AG08396 (cell line): ENCODE measurements at regions not wholly inside any gene's neighbourhood (a gene's known extent, or its start where the extent isn't known, plus 50 kb on each side); places are given as distances from the start of the nearest gene placed in this dataset.
"Not testable (repeated sequence)": the region's sequence is repeated elsewhere in the genome, so short reads cannot be mapped to it uniquely, and the experiment has no call there.

Experiments used
- DNase-seq: peaks from one replicate; pipeline ENCODE4 v3.0.0; 2012; ENCODE audit warnings: low spot score, mixed read lengths

DNA sequence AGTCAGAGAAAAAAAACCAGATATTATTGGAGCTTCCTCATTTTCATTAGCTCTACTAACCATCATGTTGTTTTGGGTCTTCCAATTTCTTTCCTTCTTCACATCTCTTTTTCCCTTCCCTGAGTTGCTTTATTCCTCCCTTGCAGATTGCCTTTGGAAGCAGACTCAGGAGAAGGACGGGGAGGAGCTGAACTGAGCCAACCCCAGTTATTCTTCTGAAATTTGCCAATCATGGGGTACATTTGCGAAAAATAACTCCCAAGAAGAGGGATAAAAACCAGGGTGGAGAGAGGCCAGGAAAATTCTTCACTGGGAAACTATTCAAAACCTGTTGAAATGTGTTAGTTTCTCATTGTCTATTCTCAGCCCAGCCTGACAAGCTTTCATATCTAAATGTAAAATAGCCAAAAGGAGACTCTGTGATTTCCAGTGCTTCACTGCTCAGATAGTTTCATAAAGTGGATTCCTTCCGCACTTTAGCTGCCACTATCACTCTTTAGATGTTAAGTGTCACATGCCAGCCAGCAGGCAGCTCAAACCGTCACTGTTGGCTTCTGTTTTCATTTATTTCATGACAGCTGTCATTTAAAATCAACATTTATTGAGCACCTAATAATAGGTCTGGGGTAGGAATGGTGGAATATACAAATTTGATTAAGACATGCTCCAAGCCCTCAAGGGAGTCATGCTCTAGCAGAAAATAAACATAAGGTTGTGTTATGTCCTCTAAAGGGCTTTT, 204.5 kb downstream of the SREK1 start:
- DNase-seq, result no peak

DNA sequence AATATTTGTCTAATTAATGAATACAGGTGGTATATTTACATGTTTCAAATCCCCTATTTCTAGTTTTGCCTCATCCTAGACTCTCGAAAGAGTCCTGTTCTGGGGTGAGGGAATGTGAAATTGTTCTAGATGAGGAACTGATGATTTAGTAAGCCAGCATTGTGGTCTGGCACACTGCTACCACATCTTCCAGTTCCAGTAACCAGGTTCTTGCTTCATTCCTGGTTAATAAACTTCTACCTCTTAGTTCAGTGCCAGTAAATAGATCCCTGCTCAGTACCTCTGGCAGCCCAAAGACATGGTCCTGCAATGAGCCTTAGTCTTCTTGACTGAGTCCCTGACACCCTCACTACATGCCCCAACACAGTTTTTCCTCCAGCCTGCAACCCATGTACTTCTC, 207.7 kb downstream of the SREK1 start:
- no peak for DNase-seq

DNA sequence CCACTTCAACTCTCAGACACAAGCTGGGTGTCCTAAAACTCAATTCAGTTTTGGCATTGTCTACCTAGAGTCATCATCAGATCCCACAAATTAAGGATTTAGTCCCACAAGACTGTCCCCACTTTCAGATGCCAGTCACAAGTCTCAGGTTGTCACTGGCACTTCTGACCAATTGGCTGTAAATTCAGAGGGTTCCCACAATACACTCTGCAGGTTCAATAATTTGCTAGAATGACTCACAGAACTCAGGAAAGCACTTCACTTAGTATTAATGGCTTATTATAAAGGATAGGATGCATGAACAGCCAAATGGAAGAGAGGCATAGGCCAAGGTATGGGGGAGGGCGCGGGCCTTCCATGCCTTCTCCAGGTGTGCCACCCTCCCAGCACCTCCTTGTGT, 209.1 kb downstream of the SREK1 start:
- DNase-seq, result no peak

DNA sequence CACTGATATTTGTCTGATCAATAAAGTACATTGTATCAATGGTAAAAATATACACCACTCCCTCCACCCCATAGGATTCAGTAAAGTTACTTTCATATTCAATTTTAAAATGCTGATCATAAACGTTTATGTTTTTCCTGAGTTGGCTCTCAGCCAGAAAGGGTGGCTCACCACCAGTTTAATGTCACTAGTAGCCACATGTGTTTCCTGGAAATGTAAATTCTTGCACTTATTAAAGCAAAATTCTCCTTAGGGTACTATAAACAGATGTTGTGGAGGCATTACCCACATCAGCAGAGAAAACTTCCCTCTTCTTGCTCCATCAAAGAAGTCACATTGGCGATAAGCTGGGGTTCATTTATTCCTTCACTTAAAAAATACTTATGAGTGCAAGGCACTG, 210.3 kb downstream of the SREK1 start:
- DNase-seq, result no peak

DNA sequence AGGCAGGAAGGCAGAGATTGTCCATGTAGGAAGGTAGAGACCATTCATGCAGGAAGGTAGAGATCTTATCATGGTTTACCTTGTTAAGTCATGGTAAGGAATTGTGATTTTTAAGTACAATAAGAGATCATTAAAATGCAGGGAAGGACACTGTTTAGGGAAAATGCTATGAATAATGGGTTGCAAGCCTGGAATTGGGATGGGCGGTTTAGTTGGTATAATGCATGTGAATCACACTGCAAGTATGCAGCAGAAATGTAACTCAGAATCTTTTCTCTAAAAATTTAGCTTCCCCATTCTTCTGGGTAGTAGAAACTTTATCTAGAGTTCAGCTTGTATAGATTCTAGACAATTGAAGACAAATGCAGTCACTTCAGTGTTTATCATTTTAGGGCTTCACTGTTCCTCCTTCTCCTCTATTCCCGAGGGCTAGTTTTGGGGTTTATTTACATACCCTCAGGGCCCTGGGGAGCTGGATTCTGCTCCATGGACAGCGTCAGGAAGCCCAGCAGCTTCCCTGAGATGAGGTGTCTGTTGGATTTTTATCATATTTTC, 212.0 kb downstream of the SREK1 start:
- DNase-seq, result peak; percentile 10

DNA sequence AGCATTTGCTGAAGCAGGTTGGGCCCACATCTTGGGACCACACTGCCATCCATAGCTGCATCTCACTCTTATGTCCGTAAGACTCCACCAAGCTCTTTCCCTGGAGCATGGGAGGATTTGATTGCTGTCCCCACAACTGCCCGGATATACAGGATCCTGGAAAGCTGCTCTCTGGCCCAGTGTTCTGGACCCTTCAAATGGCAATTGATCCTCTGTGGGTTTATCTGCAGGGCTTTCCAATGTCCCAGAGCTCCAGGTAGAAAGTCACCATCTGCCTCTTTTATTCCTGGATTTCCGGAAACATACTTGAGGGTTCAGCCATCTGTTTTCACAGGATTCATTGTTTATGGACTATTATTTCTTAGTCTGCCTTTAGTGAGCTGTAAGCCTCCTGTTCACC, 214.6 kb downstream of the SREK1 start:
- no peak for DNase-seq

DNA sequence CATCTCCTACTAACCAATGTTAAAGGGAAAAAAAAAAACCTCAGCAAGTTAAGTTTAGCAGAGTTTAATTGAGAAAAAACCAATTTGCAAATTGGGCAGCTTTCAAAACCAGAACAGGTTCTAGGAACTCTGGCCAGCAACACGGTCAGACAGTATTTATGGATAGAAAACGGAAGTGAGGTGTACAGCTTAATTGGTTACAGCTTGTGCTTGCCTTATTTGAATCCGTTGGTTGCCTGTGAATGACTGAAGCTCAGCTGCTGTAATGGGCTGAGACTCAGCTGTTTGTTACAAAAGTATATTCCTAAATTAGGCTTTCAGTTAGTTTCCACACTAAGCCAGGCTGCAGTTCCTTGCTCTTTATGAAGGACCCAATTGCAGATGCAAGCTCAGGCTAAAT, 217.0 kb downstream of the SREK1 start:
- no peak for DNase-seq

DNA sequence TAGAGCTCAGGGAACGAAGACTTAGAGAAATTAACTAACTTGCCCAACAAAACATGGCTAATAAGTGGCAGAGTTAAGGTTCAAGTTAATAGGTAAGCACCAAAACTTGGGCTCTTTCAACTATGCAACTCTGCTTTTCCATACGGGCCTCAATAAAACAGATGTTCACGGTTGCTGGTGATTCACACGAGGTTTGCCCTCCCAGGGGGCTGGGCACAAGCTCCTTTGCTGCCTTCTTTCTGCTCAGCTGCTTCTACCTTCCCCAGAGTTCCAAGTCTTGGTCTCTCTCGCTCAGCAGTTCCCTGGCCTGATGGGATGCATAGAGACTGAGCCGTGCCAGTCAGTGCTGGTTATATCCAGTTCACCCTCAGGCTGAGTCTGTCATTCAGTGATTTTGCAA, 217.9 kb downstream of the SREK1 start:
- no peak for DNase-seq

DNA sequence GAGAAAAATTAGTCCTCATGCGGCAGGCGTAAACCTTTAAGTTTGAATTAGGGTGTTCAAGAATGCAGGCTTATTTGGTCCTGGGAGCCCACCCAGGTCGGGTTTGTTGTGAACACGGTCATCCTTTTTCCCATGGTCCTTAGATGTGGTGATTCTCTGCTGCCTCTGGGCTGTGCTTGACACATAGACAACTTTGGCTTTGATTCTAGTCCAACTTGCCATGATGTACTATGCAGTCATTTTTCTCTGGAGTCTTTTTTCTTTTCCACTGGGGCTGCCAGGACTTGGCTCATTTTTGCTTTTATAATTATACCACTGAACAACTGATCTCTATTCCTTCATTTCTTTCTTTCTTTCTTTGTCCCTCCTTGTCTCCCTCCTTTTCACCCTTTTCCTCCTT, 218.6 kb downstream of the SREK1 start:
- no peak for DNase-seq

DNA sequence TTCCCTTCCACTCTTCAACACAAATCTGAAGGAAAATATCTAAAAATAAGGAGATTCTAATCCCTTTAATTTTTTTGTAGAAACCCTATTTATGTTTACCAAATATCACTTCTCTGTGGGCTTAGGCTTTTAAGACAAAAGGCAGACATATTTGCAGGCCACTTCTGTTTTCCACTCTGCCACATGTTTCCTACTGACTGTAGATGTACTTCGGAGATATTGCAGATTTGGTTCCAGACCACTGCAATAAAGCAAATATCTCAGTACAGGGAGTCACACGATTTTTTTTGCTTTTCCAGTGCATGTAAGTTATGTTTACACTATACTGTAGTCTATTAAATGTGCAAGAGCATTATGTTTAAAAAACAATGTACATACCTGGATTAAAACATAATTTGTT, 219.0 kb downstream of the SREK1 start:
- no peak for DNase-seq

DNA sequence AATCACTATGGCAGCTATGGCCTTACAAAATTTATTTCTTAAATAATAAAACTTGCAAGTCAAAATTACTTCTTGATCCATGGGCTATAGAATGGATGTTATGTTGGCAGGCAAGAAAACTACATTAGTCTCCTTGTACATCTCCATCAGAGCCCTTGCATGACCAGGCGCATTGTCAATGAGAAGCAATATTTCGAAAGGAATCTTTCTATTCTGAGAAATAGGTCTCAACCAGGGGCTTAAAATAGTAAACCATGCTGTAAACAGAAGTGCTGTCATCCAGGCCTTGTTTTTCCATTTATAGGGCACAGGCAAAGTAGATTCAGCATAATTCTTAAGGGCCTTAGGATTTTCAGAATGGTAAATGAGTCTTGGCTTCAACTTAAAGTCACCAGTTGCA, 220.1 kb downstream of the SREK1 start:
- no peak for DNase-seq

DNA sequence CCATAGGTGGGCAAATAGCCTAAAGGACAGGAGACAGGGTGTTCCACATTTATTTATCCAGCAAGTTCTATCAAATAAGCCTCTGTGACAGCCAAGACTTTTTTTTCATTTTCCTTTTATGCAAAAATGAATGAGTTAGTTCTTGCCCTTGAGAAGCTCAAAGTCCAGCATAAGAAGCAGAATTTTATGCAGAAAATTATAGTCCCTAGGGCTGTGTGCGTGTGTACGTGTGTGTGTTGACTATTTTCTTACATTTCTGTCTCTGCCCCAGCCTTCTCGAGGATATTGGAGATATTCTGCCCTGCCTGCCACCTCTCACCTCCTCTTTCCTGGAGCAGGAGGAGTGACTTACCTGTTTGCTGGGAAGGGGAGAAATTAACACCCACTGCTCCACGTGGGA, 221.9 kb downstream of the SREK1 start:
- DNase-seq, result no peak

DNA sequence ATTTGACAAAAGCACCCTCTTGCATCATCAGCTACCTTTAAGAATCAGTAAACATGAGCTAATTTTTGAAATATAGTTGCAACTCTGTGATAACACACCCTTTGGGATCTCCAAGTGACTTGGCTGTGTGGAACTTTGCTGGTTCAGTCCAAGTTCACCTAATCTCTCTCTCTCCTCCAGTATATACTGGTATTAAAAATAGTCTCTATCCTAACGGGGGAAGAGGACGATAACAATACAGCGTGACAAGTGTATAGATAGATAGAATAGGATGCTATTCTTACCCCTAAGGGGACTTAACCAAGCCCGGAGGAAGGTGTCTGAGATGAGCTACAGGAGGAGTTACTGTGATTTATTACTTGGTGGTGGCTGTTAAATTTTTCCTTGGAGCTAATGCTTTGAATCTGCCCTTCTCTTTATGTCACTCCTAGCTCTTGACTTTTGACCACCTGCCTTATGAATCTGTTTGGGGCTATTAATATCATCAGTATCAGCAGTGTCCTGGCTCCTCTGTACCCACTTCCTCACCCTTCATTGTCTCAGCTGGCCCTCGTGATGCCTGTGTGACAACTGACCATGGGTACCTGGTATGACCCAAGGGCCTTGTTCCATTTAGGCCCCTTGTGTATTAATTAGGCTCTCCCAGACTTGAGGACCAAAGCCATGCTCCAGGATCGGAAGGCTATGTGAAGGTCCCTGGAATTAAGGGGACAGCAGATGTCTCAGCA, 223.9 kb downstream of the SREK1 start:
- DNase-seq, result no peak

DNA sequence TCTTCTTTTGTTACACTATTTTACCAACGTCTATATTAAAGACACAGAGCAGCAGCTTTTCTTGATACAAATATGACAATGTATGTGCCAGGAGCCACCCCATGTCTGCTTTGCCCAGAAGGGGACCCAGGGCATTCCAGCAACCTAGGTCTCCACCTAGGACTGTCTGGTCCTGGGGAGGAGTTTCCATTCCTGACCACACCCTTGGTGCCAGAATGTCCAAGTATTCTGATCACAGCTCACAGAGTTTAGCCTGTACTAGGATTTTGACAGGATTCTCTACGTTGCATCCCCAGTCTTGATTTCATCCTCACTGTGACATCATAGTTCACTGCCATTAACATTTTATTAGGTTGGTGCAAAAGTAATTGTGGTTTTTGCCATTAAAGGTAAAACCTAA, 224.7 kb downstream of the SREK1 start:
- no peak for DNase-seq

DNA sequence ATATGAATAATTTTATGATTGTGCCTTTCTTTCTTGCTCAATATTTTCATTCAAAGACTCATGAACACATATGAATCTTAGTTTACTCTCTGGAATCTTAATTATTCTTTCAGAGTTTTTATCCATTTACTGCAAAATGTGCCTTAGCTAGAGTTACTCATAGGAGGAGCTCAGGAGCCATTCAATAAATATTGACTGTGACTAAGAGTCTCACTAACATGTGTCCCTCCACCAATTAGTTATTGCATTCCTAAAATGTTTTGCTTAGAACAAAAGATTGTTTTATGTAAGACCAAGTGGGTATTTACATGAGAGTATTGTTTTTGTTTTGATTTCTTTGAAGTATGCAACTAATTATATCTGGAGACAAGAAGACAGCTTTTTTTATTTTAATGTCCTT, 218.4 kb upstream of the MAST4 start:
- DNase-seq, result no peak

DNA sequence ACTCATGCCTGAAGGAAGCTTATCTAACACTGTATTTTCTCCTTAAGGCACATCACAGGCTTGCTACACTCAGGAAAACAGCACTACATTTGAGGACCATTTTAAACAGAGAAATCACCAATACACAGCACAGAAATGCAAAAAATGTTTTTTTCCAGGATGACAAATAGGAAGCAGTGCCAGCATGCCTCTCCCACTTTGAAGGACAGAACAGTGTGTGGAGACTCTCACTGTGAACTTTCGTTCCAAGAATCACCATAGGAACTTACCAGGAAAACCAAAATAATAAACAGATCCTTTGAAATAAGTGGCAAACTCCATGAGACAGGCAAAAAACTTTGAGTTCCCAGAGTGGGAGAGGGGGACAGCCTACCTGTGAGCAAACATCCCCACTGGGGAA, 217.8 kb upstream of the MAST4 start:
- DNase-seq, result no peak

DNA sequence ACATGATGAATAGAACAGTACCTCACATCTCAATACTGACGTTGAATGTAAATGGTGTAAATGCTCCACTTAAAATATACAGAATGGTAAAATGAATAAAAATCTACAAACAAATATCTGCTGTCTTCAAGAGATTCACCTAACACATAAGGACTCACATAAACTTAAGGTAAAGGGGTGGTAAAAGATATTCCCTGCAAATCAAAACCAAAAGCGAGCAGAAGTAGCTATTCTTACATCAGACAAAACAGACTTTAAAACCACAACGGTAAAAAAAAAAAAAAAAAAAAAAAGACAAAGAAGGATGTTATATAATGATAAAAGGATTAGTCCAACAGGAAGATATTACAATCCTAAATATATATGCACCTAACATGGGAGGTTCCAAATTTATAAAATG, 214.0 kb upstream of the MAST4 start:
- no peak for DNase-seq

DNA sequence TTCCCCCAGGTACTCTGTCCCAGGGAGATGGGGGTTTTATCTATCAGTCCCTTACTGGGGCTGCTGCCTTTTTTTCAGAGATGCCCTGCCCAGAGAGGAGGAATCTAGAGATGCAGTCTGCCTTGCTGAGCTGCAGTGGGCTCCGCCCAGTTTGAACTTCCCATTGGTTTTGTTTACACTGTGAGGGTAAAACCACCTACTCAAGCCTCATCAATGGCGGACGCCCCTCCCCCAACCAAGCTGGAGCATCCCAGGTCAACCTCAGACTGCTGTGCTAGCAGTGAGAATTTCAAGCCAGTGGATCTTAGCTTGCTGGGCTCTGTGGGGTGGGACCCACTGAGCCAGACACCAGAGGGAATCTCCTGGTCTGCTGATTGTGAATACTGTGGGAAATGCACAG, 191.0 kb upstream of the MAST4 start:
- not testable (repeated sequence) for DNase-seq

DNA sequence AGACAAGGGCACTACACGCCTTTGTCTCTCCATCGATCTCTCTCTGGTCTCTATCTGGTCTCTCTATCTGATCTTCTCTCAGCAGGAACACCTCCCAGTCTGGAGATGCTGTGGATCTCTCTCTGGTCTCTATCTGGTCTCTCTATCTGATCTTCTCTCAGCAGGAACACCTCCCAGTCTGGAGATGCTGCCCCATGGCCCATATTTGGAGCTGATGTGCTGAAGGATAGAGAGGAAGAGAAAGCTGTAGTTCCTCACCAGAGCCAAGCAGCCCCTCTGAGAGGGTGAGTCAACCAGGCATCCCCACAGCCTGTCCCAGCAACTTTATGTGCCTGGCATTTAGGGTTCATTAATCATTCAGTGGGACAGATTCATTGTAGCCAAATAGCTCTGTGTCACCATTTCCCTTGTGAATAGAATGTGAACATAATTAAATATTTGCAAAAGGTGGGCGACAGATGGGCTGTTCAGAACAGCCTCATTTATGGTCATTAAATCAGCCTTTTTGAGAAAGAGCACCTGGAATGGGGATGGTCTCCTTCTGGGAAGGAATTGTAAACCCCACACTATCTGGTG, 189.3 kb upstream of the MAST4 start:
- no peak for DNase-seq

DNA sequence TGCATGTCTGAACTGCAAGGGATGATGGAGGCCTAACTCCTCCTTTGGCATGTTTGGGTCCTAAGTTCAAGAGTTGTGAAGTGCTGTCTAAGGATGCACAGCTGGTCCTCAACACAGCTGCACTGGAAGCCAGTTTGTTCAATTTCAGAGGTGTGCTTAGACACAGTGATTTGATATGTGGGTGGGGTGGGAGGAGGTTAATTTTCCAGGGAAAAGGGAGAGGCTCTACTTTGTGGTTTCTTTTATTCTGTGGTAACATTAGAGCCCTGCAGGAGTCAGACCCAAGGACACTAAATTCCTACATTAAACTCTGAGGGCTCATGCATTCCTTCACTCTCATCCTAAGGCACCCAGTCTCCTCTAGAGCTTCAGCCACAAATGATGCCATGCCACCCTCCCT, 188.4 kb upstream of the MAST4 start:
- DNase-seq, result no peak

DNA sequence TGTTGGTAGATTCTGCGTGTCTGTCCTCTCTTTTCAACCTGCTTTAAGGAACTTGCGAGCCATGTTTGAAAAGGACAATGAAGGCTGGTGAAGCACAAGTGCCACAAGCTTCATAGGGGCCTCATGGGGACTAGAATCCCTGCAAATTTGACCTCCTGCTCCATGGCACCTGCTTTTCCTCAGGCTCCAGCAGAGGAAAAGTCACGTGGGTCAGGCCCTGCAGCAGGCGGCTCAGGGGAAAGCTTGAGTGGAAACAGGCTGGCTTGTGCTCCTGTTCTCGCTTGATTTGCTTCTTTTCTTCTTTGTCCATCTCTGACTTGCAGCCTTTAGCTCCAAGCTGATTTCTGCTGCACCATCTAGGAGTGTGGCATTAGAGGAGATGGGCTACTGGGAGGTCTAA, 187.6 kb upstream of the MAST4 start:
- no peak for DNase-seq

DNA sequence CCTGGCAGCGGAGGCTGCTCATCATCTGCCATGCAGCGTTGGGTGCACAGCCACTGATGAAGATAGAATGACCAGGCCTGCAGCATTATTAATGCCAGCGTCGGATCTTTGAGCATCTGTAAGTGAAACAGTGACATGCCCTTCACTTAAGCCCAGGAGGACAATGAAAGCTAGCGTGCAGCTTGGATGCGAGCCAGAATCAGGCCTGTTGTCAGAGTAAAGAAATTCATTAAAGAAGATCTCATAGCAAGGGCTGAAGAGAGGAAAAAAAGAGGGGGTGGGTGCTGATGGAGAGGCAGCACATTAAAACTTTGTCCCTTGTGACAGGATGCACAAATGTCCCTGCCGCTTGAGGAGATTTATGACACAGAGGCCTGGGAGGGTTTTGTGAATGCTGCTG, 186.1 kb upstream of the MAST4 start:
- DNase-seq, result no peak

DNA sequence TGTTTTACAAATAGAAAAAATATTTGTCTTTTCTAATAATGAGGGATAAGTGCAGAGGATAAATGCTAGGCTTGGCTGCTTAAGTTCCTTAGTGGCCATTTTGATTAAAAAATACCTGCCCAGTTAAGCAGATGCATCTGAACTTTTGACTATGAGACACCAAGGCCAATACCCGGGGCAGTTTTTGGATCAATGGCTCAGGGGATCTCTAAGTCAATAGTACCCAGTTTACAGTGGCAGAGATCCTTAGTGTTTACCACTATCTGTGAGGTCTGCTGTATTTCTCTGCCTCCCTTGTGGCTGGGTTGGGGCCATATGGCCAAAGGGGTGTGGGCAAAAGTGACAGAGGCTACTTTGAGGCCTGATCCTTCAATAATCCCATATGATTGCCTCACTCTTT, 184.5 kb upstream of the MAST4 start:
- DNase-seq, result no peak
